ENCODE measurements at regions not wholly inside any gene's neighbourhood (a gene's known extent, or its start where the extent isn't known, plus 50 kb on each side); places are given as distances from the start of the nearest gene placed in this dataset.

DNA sequence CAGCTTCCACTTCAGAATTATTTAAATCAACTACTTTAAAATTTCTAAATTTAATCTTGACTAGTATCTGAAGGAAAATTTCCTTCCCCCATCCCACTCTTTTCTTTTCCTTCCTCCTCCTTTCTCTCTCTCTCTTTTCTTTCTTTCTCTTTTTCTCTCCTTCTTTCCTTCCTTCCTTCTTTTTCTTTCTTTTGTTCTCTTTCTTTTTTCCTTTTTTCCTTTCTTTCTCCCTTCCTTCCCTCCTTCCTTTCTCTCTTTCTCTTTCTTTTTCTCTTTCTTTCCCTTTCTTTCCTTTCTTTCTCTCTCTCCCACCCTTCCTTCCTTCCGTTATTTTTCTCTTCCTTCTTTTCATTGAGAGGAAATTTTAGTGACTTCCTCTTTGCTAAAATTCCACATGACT is 132.0 kb upstream of the CDH19 start:
- no peaks in the 10 kb centered on the region for H3K4me1 Mint-ChIP-seq (ENCODE audit: low read depth)
- no peaks in the 10 kb centered on the region for H3K27me3 Mint-ChIP-seq (ENCODE audit: insufficient read depth)
- intact Hi-C loops (cut with micrococcal nuclease) = no loop called here
- H3K27ac Mint-ChIP-seq = no peak overlapping the region
- no peaks in the 10 kb centered on the region for H3K36me3 Mint-ChIP-seq (ENCODE audit: low read depth)
- DNase-seq (ENCODE audit: low spot score) = no peak
- no peak overlapping the region for H3K4me3 Mint-ChIP-seq
- peaks cover 5% of the 10 kb centered on the region for H3K9me3 Mint-ChIP-seq

GRCh38 chr18:66734451-66734850 is 130.6 kb upstream of the CDH19 start:
- Mint-ChIP-seq H3K4me1 (ENCODE audit: low read depth) (no peaks in the 10 kb centered on the region), H3K27ac (no peak overlapping the region), H3K27me3 (ENCODE audit: insufficient read depth) (no peaks in the 10 kb centered on the region), H3K9me3 (peaks cover 5% of the 10 kb centered on the region), H3K4me3 (no peak overlapping the region), H3K36me3 (ENCODE audit: low read depth) (no peaks in the 10 kb centered on the region)
- intact Hi-C loops (cut with micrococcal nuclease) = no loop called here
- no peak for DNase-seq (ENCODE audit: low spot score)

GRCh38 chr18:66731890-66732289 is 128.0 kb upstream of the CDH19 start:
- Mint-ChIP-seq H3K4me3 (no peak overlapping the region), H3K27ac (no peak overlapping the region), H3K4me1 (ENCODE audit: low read depth) (no peaks in the 10 kb centered on the region), H3K36me3 (ENCODE audit: low read depth) (no peaks in the 10 kb centered on the region), H3K9me3 (peaks cover 5% of the 10 kb centered on the region), H3K27me3 (ENCODE audit: insufficient read depth) (no peaks in the 10 kb centered on the region)
- no peak for DNase-seq (ENCODE audit: low spot score)
- intact Hi-C loops (cut with micrococcal nuclease) = no loop called here

- DNase-seq (ENCODE audit: low spot score) = no peak
- intact Hi-C loops (cut with micrococcal nuclease) = no loop called here
- Mint-ChIP-seq H3K4me1 (ENCODE audit: low read depth) (no peaks in the 10 kb centered on the region), H3K27ac (no peak overlapping the region), H3K4me3 (no peak overlapping the region), H3K36me3 (ENCODE audit: low read depth) (no peaks in the 10 kb centered on the region), H3K9me3 (no peaks in the 10 kb centered on the region), H3K27me3 (ENCODE audit: insufficient read depth) (no peaks in the 10 kb centered on the region)
Observed at GRCh38 chr18:66729442-66730239, 125.8 kb upstream of the CDH19 start.

GRCh38 chr18:66728951-66729350 is 125.1 kb upstream of the CDH19 start:
- Mint-ChIP-seq H3K4me3 (no peak overlapping the region), H3K36me3 (ENCODE audit: low read depth) (no peaks in the 10 kb centered on the region), H3K27ac (no peak overlapping the region), H3K27me3 (ENCODE audit: insufficient read depth) (no peaks in the 10 kb centered on the region), H3K4me1 (ENCODE audit: low read depth) (no peaks in the 10 kb centered on the region), H3K9me3 (peaks cover 2% of the 10 kb centered on the region)
- no peak for DNase-seq (ENCODE audit: low spot score)
- intact Hi-C loops (cut with micrococcal nuclease) = no loop called here

- Mint-ChIP-seq H3K9me3 (peaks cover 2% of the 10 kb centered on the region), H3K27me3 (ENCODE audit: insufficient read depth) (no peaks in the 10 kb centered on the region), H3K4me1 (ENCODE audit: low read depth) (no peaks in the 10 kb centered on the region), H3K4me3 (no peak overlapping the region), H3K27ac (no peak overlapping the region), H3K36me3 (ENCODE audit: low read depth) (no peaks in the 10 kb centered on the region)
- intact Hi-C loops (cut with micrococcal nuclease) = no loop called here
- DNase-seq (ENCODE audit: low spot score) = no peak
Observed at GRCh38 chr18:66727991-66728390, 124.1 kb upstream of the CDH19 start.

- no peak overlapping the region for H3K27ac Mint-ChIP-seq
- no peaks in the 10 kb centered on the region for H3K27me3 Mint-ChIP-seq (ENCODE audit: insufficient read depth)
- no peak for DNase-seq (ENCODE audit: low spot score)
- intact Hi-C loops (cut with micrococcal nuclease) = no loop called here
- no peaks in the 10 kb centered on the region for H3K4me1 Mint-ChIP-seq (ENCODE audit: low read depth)
- peaks cover 2% of the 10 kb centered on the region for H3K9me3 Mint-ChIP-seq
- H3K36me3 Mint-ChIP-seq (ENCODE audit: low read depth) = no peaks in the 10 kb centered on the region
- H3K4me3 Mint-ChIP-seq = no peak overlapping the region
Observed at GRCh38 chr18:66724664-66725356, 120.9 kb upstream of the CDH19 start.

DNA sequence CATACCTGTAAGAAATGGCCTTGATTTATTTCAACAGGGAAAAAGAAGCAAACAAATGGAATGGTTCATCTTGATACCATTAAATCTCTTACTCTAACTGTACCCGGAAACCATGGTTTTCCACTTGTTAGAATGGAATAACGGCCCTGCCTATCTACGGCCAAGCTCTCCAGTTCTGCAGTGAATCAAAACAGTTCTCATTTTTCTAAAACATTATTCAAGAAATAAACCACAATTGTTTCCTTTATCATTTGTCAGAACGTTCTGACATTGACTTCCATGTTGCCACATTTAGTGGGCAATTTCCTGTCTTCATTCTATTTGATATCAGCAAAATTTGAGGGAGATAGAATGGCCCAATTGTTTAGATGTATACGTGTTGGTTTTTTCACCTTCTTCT is 118.8 kb upstream of the CDH19 start:
- Mint-ChIP-seq H3K4me3 (no peak overlapping the region), H3K27ac (no peak overlapping the region), H3K27me3 (ENCODE audit: insufficient read depth) (no peaks in the 10 kb centered on the region), H3K9me3 (peaks cover 2% of the 10 kb centered on the region), H3K36me3 (ENCODE audit: low read depth) (no peaks in the 10 kb centered on the region), H3K4me1 (ENCODE audit: low read depth) (no peaks in the 10 kb centered on the region)
- intact Hi-C loops (cut with micrococcal nuclease) = no loop called here
- DNase-seq (ENCODE audit: low spot score) = no peak

DNA sequence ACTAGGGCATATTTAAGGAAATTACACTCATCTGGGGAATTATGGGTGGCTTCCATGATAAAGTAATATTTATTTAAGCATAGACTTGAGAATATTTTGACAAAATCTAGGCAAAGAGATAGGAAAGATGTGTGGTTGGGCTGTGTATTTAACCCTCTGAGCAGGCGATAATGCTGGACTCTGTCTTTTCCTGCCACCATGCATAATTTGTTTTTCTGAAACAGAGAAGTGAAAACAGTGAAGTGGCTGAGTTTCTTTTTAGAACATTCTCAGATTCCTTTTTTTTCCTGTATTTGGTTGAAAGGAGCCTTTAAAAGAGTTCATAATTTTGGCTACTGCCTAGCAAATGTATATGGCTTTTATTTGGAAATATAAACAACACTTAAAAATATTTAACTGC is 104.8 kb upstream of the CDH19 start:
- Mint-ChIP-seq H3K4me1 (ENCODE audit: low read depth) (no peaks in the 10 kb centered on the region), H3K9me3 (no peaks in the 10 kb centered on the region), H3K36me3 (ENCODE audit: low read depth) (no peaks in the 10 kb centered on the region), H3K4me3 (no peak overlapping the region), H3K27ac (no peak overlapping the region), H3K27me3 (ENCODE audit: insufficient read depth) (no peaks in the 10 kb centered on the region)
- DNase-seq (ENCODE audit: low spot score) = no peak
- intact Hi-C loops (cut with micrococcal nuclease) = no loop called here

DNA sequence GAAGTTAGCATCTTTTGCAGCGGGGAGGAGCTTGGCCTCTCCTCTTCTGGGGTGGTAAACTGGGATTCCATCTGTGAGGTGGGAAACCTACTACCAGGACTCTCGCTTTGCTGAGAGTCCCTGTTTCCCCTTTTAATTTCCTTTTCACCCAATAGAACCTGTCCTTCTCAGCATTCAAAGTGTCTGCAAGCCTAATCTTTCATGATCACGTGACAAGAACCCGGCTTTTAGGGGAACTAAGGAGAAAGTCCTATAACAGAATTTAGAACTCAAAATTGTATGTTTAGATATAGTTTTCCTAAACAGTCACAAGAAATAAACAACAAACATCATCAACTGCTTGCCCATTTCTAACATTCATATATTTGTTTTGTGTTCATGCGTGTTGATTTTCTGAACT is 103.6 kb upstream of the CDH19 start:
- Mint-ChIP-seq H3K27me3 (ENCODE audit: insufficient read depth) (no peaks in the 10 kb centered on the region), H3K36me3 (ENCODE audit: low read depth) (no peaks in the 10 kb centered on the region), H3K4me1 (ENCODE audit: low read depth) (no peaks in the 10 kb centered on the region), H3K4me3 (no peak overlapping the region), H3K9me3 (no peaks in the 10 kb centered on the region), H3K27ac (no peak overlapping the region)
- intact Hi-C loops (cut with micrococcal nuclease) = no loop called here
- DNase-seq (ENCODE audit: low spot score) = no peak

- intact Hi-C loops (cut with micrococcal nuclease) = no loop called here
- Mint-ChIP-seq H3K27me3 (ENCODE audit: insufficient read depth) (no peaks in the 10 kb centered on the region), H3K4me1 (ENCODE audit: low read depth) (no peaks in the 10 kb centered on the region), H3K9me3 (no peaks in the 10 kb centered on the region), H3K36me3 (ENCODE audit: low read depth) (no peaks in the 10 kb centered on the region), H3K27ac (no peak overlapping the region), H3K4me3 (no peak overlapping the region)
- no peak for DNase-seq (ENCODE audit: low spot score)
Observed at GRCh38 chr18:66695281-66695680, 91.4 kb upstream of the CDH19 start.

DNA sequence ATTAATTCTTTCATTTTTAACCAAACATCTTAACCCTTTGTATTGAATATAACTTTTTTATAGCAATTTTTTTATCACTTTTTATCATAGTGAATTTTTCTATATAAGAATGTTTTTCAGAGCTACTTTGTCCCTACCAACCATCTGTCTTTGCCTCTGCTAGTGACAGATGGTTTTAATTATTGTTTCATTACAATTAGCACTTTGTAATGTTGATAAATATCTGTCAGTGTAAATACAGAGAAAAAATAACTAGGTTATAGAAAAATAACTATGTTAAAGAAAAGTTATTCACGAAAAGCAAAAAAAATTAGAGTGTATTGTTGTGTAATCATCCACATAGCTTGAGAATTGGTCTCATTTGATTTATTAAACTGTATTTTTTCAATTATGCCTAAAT is 91.0 kb upstream of the CDH19 start:
- H3K4me3 Mint-ChIP-seq = no peak overlapping the region
- H3K27me3 Mint-ChIP-seq (ENCODE audit: insufficient read depth) = no peaks in the 10 kb centered on the region
- H3K36me3 Mint-ChIP-seq (ENCODE audit: low read depth) = no peaks in the 10 kb centered on the region
- H3K27ac Mint-ChIP-seq = no peak overlapping the region
- H3K4me1 Mint-ChIP-seq (ENCODE audit: low read depth) = no peaks in the 10 kb centered on the region
- no peaks in the 10 kb centered on the region for H3K9me3 Mint-ChIP-seq
- DNase-seq (ENCODE audit: low spot score) = no peak
- intact Hi-C loops (cut with micrococcal nuclease) = no loop called here

DNA sequence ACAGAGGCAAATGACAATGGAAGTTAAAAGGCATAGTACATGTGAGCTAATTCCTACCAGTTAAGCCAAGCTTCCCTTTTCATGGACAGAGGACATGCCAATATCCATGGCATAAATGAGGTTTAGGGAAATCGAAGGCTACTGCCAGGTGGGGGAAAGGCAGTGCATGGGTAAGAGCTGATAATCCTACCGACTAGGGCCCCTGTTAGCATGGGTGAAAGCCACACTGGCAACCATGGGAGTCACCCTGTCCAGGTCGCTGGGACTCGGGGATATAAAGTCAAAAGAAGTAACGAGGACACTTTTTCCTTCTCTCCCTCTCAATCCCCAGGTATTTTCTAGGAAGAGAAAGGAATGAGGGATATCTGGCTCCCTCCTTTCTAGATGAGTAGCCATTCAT is 83.7 kb upstream of the CDH19 start:
- Mint-ChIP-seq H3K36me3 (ENCODE audit: low read depth) (no peaks in the 10 kb centered on the region), H3K4me3 (no peak overlapping the region)
- intact Hi-C loops (cut with micrococcal nuclease) = no loop called here

More for the DNA sequence above, 83.7 kb upstream of the CDH19 start:
- no peaks in the 10 kb centered on the region for H3K4me1 Mint-ChIP-seq (ENCODE audit: low read depth)
- no peak overlapping the region for H3K27ac Mint-ChIP-seq
- H3K9me3 Mint-ChIP-seq = no peaks in the 10 kb centered on the region
- H3K27me3 Mint-ChIP-seq (ENCODE audit: insufficient read depth) = no peaks in the 10 kb centered on the region
- DNase-seq (ENCODE audit: low spot score) = no peak

All from activated T-helper 1 cell treated with anti-CD3 and anti-CD28 coated beads, Interleukin-12 subunit alpha, Interleukin-12 subunit beta, Interleukin-2, Interleukin-4 antibody, amounts not matched to agents 30 ng/mL and 10 ng/mL and 1 ng/mL, durations not matched to agents 14 hours and 24 hours and 36 hours (primary cell).